GM21526 (cell line): ENCODE measurements at regions not wholly inside any gene's neighbourhood (a gene's known extent, or its start where the extent isn't known, plus 50 kb on each side); places are given as distances from the start of the nearest gene placed in this dataset.
"Not testable (repeated sequence)": the region's sequence is repeated elsewhere in the genome, so short reads cannot be mapped to it uniquely, and the experiment has no call there.

Experiments
- ATAC-seq: cut with Tn5 transposase; IDR thresholded peaks from one replicate; pipeline ENCODE4 v1.9.1; 2021; ENCODE audit warnings: moderate library complexity; ENCODE audit not compliant: unreplicated experiment, low FRiP score

DNA sequence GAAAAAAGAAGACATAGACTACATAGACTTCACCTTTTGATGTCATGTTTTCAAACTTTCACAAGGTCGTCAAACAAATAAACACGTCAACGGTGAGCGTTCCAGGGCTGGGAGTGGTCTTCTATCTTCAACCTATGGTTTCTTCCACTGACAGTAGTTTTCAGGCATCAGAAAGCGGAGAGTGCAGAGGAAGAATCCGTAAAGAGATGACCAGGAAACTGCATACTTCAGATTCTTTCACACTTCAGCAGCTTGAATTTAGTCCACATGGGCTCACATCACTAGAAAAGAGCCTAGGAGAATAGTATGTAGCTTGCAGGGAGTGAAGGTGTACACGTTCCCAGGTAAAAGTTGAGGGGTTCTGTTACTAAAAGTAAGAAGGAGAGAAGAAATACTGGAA is 58.5 kb downstream of the NPY1R start:
- ATAC-seq = no peak

DNA sequence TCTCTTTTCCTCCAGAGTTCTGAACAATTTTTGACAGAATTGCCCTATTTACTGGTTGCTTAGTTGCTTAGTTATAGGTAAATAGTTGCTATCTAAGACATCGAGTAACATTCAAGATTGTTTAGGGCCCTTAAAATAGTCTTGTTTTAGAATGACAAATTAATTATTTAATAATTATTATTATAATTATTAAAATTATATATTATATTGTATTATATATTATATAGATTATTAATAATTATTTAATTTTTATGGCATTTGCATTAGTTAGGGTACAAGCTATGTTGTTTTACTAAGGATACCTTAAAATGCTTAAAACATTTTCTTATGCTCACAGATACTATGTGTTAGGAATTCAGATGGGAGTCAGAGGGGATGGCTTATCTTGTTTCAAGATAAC is 59.2 kb downstream of the NPY1R start:
- no peak for ATAC-seq

DNA sequence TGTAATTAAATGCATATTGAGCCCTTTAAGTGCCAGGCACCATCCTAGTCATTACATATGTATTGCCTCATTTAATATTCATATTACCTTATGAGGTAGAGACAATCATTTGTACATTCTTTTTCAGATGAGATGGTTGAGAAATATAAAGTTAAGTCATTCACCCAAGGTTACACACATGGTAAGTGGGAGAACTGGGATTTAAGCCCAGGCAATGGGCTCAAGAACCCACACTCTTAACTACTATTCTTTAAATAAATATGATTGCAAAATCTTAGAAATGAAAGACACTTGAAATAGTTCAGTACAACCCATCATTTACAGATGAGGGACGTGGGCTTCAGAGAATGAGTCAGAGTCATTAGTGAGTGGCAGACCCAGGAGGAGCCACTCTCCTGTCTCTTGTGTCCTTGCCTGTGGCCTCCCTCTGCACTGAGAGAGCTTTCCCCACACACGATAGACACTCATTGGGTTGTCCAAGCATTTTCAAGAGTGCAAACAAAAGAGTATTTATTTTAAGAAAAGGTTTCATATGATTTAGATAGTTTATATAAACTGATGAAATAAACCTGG is 60.8 kb downstream of the NPY1R start:
- no peak for ATAC-seq

DNA sequence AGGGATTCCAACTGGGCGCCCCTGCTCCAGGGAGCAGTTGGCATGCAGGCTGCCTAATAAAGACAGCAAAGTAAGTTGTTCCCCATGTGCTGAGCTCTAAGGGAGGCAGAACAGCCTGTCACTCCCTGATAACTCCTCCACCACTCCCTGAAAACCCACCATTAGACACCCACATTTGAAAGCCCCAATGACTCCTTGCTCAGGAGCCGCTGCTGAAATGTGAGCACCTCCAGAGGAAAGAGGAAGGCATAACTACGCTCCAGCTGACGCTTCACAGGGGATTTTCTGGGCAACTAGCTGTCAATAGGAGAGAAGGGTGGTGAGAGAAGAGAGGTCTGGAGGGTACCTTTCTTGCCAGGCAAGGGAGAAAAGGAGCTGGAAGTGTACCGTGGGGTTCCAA is 62.5 kb downstream of the NPY1R start:
- no peak for ATAC-seq

DNA sequence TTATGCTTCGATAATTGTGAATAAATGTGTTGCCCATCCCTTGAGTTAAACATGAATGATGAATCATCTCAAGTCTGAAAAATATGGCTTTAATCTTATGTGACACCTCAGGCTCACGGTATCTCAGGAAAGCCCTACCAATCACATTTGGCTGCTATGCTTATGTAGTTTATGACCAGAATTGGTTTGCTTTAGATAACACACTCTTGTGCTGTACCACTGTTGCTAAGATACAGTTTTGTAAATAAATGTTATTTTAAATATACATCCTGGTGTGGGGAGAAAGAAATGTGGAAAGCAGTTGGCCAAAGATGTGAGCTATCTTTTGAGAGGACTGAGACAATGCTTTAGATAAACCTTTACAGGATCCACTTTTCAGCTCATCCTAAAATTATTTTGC is 63.2 kb downstream of the NPY1R start:
- ATAC-seq = no peak

DNA sequence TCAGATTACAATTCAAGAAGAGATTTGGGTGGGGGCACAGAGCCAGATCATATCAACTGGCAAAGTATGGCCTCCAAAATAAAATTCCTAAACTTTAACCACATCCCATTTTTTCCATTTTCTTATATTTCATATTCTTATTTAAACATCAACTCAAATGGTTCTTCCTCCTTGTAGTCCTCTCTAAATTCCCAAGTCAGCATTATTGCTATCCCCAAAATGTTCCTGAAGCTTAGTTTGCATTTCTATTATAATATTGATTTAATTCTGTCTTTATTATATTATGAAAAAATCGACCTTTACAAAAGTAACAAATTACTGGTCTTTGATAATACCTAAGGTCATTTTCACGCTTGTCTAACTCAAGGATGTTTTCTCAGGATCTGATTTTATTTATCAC is 67.5 kb downstream of the NPY1R start:
- no peak for ATAC-seq

DNA sequence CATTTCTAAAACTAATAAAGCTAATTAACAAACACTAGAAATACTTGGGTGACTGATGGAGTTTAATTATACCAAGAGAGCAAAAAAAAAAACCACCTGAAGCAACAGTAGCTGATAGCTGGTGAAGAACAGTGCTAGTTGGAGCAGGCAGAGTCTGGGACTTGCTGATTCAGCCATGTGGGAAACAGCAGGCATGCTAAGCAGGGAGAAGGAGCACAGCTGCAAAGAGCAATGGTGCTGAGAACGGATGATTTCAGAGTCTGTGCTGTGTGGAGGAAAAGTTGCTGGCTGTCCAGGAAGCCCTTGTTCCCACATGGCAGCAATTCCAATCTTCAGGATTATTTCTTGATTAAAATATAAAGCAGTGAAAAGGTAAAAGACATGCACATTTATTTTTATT is 68.8 kb downstream of the NPY1R start:
- no peak for ATAC-seq

DNA sequence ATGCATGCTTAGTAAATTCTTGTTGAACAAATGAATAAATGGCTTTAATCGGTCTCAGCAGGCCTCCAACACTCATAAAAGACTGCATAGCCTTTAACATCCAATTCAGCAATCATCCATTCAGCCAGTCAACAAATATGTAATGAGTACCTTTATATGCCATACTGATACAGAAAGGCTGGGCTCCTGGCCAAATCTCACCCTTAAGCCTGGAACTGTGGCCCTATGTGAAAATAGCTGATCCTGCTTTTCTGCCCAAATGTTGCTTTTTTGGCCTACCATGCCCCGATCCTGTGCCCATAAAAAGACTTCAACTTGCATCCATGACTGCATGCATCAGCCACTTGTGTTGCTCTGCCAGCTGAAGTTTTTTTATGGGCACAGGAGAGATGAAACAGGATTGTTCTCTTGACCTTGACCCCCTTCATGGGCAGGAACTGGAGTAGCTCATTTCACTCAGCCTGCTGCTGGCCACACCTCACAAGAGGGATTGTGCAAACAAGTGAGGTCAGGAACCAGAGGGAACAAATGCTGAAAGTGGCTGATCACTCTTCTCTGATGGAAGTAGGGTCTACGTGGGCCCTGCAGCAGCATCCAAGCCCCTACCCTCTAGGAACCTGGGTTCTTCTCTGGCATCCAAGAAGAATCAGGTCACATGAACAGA is 75.6 kb downstream of the NPY1R start:
- no peak for ATAC-seq

DNA sequence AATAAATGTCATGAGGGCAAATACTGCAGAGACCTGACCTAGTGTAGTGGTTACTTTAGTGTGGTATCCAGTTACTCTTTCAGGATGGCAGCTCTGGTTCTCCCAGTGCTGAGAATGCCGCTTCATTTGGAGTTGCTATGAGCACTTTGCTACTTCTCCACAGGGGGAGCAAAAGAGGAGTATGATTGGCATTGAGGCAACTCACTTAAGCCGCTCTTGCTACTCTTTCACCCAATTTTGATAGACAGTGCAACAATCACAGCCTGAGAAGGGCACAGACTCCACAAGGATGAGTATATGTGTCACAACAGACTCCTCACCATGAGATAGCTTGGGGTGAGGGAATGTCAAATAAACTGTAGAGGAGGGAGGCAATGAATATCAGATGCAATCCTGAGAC is 81.2 kb downstream of the NPY1R start:
- ATAC-seq = no peak

DNA sequence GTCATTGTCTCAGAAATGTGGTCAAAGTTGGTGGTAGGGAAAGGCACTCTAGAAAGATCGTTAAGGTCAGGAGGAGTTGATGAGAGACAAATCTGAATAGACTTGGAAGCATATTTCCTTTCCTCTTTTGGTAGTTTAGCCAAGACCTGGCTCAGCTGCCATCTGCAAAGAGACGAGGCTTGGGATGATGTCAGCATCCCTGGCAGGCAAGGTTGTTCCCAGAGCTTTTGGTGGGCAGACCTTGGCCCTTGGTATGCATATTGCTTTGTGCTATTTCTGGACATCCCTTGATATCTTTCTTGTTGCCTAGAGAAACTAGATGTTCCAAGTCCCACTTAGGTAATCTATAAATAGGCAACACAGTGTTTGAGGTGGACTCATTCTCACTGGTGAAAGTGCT is 82.4 kb upstream of the NAF1 start:
- no peak for ATAC-seq

DNA sequence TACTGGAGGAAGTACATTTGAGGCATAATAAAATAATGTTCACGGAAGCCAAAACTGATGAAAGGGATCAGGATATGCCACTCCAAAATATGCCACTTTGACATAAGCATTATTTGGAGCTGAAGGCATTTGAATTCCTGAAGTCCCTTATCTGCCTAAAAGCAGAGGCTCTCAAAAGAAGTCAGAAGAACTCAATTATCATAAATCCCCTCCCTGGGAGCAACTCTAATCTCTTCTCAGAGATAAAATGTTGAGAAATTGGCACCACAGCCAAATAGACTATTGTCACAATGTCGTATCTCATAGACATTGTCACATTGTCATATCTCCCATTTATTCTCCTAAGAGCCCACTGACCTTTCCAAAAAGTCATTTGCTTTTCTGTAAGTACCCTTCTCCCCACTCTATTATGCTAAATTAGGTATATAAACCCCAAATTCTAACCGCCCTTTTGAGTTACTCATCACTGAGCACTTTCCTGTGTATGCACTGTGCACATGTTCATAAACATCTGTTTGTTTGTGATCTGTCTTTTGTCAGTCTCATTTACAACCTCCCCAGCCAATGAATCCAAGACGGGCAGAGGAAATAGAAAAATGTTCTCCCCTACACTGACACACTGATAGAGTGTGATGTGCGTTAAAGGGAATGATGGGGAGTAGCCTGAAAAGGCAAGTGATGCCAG is 78.5 kb upstream of the NAF1 start:
- no peak for ATAC-seq

DNA sequence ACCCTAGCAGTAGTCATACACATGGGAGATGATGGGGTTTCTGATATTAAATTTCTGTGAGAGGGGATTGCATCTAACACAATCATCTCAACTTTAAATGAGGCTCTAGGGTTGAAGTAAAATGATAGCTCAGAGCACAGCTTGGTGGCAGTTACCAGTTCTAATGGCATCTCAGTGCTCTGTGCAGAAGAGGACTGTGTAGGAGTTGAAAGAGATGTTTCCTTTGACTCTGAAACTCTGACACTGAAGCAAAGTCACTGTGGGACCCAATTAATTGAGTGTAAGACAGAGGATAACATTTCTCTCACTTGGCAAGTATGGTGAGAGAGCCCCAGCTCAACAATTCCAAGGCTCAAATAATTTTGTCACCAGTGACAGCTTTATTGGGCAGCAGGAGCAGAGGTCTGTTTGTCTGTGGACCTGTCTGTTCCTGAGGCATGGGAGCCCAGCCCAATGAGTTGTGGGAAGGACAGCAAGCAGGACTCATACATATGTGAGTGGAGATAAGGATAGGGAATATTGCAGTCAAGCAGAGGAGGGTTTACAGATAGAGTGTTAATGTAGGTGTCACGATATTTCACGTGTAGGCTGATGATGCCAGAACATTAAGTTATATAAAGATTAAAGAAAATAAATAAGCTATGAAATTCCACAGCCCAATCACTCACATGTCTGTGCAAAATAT is 76.7 kb upstream of the NAF1 start:
- peak; percentile 56 for ATAC-seq

DNA sequence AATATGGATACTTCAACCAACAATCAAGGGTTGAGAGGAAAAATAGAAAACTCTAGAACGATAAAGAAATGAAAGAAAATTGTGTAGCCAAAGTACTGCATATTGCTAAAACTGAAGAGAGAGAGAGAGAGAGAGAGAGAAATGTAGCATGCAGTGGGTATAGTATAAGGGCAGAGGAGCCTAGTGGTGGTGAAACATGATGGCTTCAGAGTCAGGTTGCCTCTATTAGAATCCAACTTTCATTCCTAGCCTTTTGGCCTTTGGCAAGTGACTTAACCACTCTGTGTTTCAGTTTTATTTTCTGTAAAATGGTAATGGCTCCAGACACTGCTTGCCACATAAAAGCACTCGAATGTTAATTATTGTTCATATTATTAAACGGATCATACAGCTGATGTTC is 71.2 kb upstream of the NAF1 start:
- ATAC-seq = no peak

DNA sequence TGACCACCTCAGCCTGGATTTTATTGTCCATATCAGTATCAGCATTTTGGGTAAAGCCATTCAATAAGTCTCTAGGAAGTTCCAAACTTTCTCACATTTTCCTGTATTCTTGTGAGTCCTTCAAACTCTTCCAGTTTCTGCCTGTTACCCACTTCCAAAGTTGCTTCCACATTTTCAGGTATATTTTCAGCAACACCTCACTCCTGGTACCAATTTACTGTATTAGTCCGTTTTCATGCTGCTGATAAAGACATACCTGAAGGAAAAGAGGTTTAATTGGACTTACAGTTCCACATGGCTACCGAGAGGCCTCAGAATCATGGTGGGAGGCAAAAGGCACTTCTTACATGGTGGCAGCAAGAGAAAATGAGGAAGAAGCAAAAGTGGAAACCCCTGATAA is 69.7 kb upstream of the NAF1 start:
- ATAC-seq = not testable (repeated sequence)

DNA sequence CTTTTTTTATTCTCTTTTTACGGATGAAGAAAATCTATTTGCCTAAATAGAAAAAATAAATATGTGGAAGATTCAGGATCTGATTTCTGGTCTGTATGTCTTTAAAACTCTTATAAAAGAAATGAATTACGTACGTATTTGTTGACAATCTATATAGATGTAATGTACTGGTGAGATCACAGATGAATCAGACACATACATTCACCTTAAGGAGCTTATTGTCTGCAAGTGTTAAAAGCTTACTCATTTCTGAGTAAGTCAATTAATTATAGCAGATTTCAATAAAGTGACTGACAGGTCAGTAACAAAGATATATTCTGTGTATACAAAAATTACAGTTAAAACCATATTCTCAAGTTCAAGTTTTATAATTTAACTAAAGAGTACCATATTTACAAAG is 66.6 kb upstream of the NAF1 start:
- ATAC-seq = no peak

DNA sequence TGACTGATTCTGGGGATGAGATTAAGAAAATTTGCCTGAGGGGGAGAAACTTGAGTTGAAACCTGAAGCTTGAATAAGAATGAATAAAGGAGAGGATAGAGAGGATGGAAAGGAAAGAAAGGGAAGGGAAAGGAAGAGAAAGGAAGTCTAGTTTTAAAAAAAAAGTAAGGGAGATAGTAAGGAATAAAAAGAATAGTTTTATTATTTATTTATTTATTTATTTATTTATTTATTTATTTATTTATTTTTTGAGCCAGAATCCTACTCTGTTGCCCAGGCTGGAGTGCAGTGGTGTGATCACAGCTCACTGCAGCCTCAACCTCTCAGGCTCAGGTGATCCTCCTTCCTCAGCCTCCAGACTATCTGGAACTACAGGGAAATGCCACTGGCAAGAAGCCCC is 62.0 kb upstream of the NAF1 start:
- no peak for ATAC-seq

DNA sequence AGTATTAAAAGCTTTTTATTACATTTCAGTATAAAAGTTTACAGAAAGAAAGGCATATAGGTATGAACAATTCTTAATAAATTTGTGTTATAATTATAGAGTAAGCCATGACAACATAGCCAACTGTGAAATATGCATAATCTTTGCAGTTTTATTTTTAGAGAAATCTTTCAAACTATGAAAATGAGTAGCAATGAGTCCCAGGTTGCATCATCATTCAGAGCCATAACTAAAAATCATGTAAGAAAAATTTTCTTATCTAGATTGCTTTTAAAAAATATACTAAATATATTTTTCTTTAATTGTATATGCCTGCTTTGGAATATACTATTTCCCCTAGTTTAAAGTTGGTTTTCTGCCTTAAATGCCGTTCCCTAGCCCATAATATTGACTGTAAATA is 54.8 kb upstream of the NAF1 start:
- no peak for ATAC-seq

DNA sequence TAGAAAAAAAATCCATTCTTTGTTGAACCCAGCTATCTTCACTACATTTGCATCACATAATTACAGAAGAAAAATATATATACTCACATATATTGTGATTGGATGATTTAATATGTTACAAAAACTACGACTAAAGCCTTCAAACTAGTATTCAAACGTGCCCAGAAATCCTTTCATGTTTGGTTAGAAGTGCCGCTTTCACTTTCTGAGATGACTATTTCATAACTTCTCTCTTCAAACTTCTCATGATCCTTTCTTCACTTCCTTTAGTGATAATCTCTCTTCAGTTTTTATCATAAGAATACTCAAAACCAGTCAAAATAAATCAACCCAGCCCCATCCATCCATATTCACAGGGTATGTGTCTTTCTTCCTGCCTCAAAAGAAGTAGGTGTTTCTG is 50.8 kb upstream of the NAF1 start:
- no peak for ATAC-seq
